ENCODE measurements at regions not wholly inside any gene's neighbourhood (a gene's known extent, or its start where the extent isn't known, plus 50 kb on each side); places are given as distances from the start of the nearest gene placed in this dataset.
"Not testable (repeated sequence)": the region's sequence is repeated elsewhere in the genome, so short reads cannot be mapped to it uniquely, and the experiment has no call there.

DNA sequence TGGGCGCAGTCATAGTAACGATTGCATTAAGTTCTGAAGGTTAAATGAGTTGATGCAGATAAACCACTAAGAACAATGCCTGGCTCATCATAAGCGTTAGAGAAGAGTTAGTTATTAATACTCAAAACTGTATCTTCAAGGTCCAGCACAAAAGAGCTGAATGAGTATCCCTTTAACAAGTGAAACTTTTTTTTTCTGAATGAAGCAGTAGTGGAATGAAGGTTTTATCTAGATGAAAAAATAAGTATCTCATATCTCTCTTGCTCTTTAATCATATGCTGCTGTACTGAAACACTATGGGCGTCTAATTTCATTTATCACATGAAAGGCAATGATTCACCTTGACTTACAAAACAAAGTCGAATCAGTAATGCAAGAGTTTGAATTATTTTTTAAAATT is 207.4 kb downstream of the BCAS1 start:
- DNase-seq, H3K27me3 Mint-ChIP-seq, H3K4me3 Mint-ChIP-seq, H3K9me3 Mint-ChIP-seq, H3K36me3 Mint-ChIP-seq, ATAC-seq: not testable (repeated sequence)
- Mint-ChIP-seq H3K4me1 (peaks cover 22 to 50% (median 41%) of the 10 kb centered on the region in 4 donors), H3K27ac (peak overlapping the region in 1 of 10 donors; percentile 37)
- POLR2A ChIA-PET, result interaction anchor here (0.7 to 0.8 kb wide), 2 partner anchors 18 to 20 kb away, joined by 3 to 7 read pairs; no protein-coding TSS in a partner anchor

- not testable (repeated sequence) for DNase-seq, H3K9me3 Mint-ChIP-seq, ATAC-seq, H3K27me3 Mint-ChIP-seq, H3K36me3 Mint-ChIP-seq, H3K4me3 Mint-ChIP-seq
- peaks cover 21 to 50% (median 41%) of the 10 kb centered on the region in 4 donors for H3K4me1 Mint-ChIP-seq
- peak overlapping the region in 1 of 10 donors; percentile 37 for H3K27ac Mint-ChIP-seq
- POLR2A ChIA-PET, result interaction anchor here (0.8 kb wide), 1 partner anchor 20 kb away, joined by 3 read pairs; no protein-coding TSS in a partner anchor
Measured at GRCh38 chr20:53862490-53862889, 207.9 kb downstream of the BCAS1 start.

GRCh38 chr20:53862136-53862397 is 208.3 kb downstream of the BCAS1 start:
- DNase-seq, H3K9me3 Mint-ChIP-seq, H3K27me3 Mint-ChIP-seq, ATAC-seq, H3K36me3 Mint-ChIP-seq, H3K4me3 Mint-ChIP-seq: not testable (repeated sequence)
- POLR2A ChIA-PET, result interaction anchor here (0.7 to 0.8 kb wide), 2 partner anchors 12 to 55 kb away, joined by 5 read pairs; no protein-coding TSS in a partner anchor
- Mint-ChIP-seq H3K4me1 (peaks cover 19 to 50% (median 41%) of the 10 kb centered on the region in 4 donors), H3K27ac (peak overlapping the region in 2 of 10 donors; percentile 37 to 54)

DNA sequence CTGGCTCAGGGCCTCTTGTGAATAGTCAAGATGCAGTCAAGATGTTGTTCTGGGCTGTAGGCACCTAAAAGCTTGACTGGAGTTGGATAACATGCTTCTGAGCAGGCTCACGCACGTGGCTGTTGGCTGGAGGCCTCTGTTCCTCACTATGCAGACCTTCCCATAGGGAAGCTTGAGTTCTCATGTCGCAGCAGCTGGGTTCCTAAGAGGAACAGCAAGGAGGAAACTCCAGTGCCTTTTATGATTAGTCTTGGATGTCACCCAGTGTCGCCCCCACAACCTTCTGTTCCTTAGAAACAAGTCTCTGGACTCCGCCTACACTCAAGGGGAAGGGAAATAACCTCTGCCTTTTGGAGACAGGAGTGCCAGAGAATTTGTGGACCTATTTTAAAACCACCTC is 210.7 kb downstream of the BCAS1 start:
- no peaks in the 10 kb centered on the region for H3K27me3 Mint-ChIP-seq
- no peaks in the 10 kb centered on the region for H3K36me3 Mint-ChIP-seq
- no peak for DNase-seq
- H3K4me1 Mint-ChIP-seq, result peaks cover 20 to 47% (median 37%) of the 10 kb centered on the region in 4 donors
- H3K27ac Mint-ChIP-seq, result no peak overlapping the region
- ATAC-seq, result no peak
- no peaks in the 10 kb centered on the region for H3K9me3 Mint-ChIP-seq
- POLR2A ChIA-PET, result interaction anchor here (0.7 to 0.9 kb wide), 2 partner anchors 13 to 19 kb away, joined by 3 to 4 read pairs; no protein-coding TSS in a partner anchor
- H3K4me3 Mint-ChIP-seq, result no peak overlapping the region

DNA sequence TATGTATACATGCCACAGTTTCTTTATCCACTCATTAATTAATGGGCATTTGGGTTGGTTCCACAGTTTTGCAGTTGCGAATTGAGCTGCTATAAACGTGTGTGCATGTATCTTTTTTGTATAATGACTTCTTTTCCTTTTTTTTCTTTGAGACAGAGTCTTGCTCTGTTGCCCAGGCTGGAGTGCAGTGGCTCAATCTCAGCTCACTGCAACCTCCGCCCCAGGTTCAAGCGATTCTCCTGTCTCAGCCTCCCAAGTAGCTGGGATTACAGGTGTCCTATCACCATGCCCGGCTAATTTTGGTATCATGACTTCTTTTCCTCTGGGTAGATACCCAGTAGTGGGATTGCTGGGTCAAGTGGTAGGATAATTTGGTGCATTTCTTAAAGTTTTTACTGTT is 211.4 kb downstream of the BCAS1 start:
- POLR2A ChIA-PET, result interaction anchor here (0.7 to 0.9 kb wide), 2 partner anchors 12 to 19 kb away, joined by 3 to 4 read pairs; no protein-coding TSS in a partner anchor
- not testable (repeated sequence) for H3K27me3 Mint-ChIP-seq, DNase-seq, H3K36me3 Mint-ChIP-seq, ATAC-seq, H3K27ac Mint-ChIP-seq, H3K4me3 Mint-ChIP-seq, H3K9me3 Mint-ChIP-seq
- peaks cover 20 to 43% (median 35%) of the 10 kb centered on the region in 4 donors for H3K4me1 Mint-ChIP-seq

GRCh38 chr20:53858516-53858915 is 211.9 kb downstream of the BCAS1 start:
- ATAC-seq, H3K27me3 Mint-ChIP-seq, H3K9me3 Mint-ChIP-seq, H3K27ac Mint-ChIP-seq, DNase-seq, H3K36me3 Mint-ChIP-seq, H3K4me3 Mint-ChIP-seq: not testable (repeated sequence)
- POLR2A ChIA-PET, result interaction anchor here (0.5 to 1.5 kb wide), 3 partner anchors 11 to 263 kb away, joined by 3 to 6 read pairs (median 5); no protein-coding TSS in a partner anchor
- H3K4me1 Mint-ChIP-seq, result peaks cover 20 to 38% (median 33%) of the 10 kb centered on the region in 4 donors

GRCh38 chr20:53857723-53858236 is 212.6 kb downstream of the BCAS1 start:
- Mint-ChIP-seq H3K36me3 (no peaks in the 10 kb centered on the region), H3K27ac (peak overlapping the region; percentile 2 to 84 (median 62)), H3K4me1 (peaks cover 20 to 42% (median 34%) of the 10 kb centered on the region in 4 donors), H3K4me3 (peak overlapping the region in 4 of 10 donors; percentile 12 to 36 (median 26)), H3K27me3 (no peaks in the 10 kb centered on the region), H3K9me3 (no peaks in the 10 kb centered on the region)
- POLR2A ChIA-PET, result interaction anchor here (0.9 to 2.0 kb wide), 5 partner anchors 10 to 262 kb away, joined by 3 to 6 read pairs (median 4); no protein-coding TSS in a partner anchor
- ATAC-seq, result peak in 1 of 2 donors; percentile 54
- no peak for DNase-seq

GRCh38 chr20:53856300-53857295 is 213.8 kb downstream of the BCAS1 start:
- POLR2A ChIA-PET, result interaction anchor here (1.0 to 2.0 kb wide), 6 partner anchors 9 to 17 kb away, joined by 3 to 6 read pairs (median 4); no protein-coding TSS in a partner anchor
- peak overlapping the region in 2 of 10 donors; percentile 33 to 64 for H3K4me3 Mint-ChIP-seq
- DNase-seq, result no peak
- H3K4me1 Mint-ChIP-seq, result peaks cover 21 to 45% (median 32%) of the 10 kb centered on the region in 4 donors
- no peaks in the 10 kb centered on the region for H3K27me3 Mint-ChIP-seq
- H3K27ac Mint-ChIP-seq, result peak overlapping the region; percentile 24 to 93 (median 88)
- ATAC-seq, result peak in 1 of 2 donors; percentile 6
- H3K9me3 Mint-ChIP-seq, result no peaks in the 10 kb centered on the region
- no peaks in the 10 kb centered on the region for H3K36me3 Mint-ChIP-seq

DNA sequence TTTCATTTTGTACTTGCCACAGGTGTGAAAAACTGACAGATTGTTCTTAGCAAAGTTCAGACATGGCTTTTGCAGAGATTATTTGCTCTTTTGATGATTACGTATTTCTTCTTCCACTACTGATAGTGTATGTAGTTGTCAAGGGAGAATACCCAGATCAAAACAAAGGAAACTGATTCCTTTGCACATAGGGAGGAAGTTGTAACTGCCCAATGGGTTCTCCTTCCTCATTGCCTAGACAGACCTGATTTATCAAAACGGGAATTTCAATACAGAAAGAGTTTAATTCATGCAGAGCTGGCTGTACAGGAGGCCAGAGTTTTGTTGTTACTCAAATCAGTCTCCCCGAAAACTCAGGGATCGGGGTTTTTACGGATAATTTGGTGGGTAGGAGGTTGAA is 214.7 kb downstream of the BCAS1 start:
- ATAC-seq (peak; percentile 30 to 66), DNase-seq (no peak)
- no peaks in the 10 kb centered on the region for H3K27me3 Mint-ChIP-seq
- peak overlapping the region in 7 of 10 donors; percentile 9 to 64 (median 33) for H3K4me3 Mint-ChIP-seq
- H3K4me1 Mint-ChIP-seq, result peaks cover 21 to 45% (median 32%) of the 10 kb centered on the region in 4 donors
- H3K9me3 Mint-ChIP-seq, result no peaks in the 10 kb centered on the region
- peak overlapping the region; percentile 45 to 93 (median 88) for H3K27ac Mint-ChIP-seq
- POLR2A ChIA-PET, result interaction anchor here (1.0 to 2.0 kb wide), 3 partner anchors 8 to 17 kb away, joined by 3 to 5 read pairs (median 5); no protein-coding TSS in a partner anchor
- H3K36me3 Mint-ChIP-seq, result no peaks in the 10 kb centered on the region

DNA sequence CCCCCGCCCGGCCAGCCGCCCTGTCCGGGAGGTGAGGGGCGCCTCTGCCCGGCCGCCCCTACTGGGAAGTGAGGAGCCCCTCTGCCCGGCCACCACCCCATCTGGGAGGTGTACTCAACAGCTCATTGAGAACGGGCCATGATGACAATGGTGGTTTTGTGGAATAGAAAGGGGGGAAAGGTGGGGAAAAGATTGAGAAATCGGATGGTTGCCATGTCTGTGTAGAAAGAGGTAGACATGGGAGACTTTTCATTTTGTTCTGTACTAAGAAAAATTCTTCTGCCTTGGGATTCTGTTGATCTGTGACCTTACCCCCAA is 215.8 kb downstream of the BCAS1 start:
- H3K27ac Mint-ChIP-seq, H3K4me3 Mint-ChIP-seq, DNase-seq, ATAC-seq, H3K9me3 Mint-ChIP-seq, H3K36me3 Mint-ChIP-seq, H3K27me3 Mint-ChIP-seq, POLR2A ChIA-PET: not testable (repeated sequence)
- H3K4me1 Mint-ChIP-seq, result peaks cover 21 to 46% (median 35%) of the 10 kb centered on the region in 4 donors

- no peak for DNase-seq
- H3K27ac Mint-ChIP-seq, result peak overlapping the region in 5 of 10 donors; percentile 25 to 76 (median 53)
- peak overlapping the region in 1 of 10 donors; percentile 58 for H3K4me3 Mint-ChIP-seq
- ATAC-seq, result no peak
- no peaks in the 10 kb centered on the region for H3K36me3 Mint-ChIP-seq
- H3K27me3 Mint-ChIP-seq, result no peaks in the 10 kb centered on the region
- no peaks in the 10 kb centered on the region for H3K9me3 Mint-ChIP-seq
- POLR2A ChIA-PET, result no interaction called here
- peaks cover 23 to 52% (median 44%) of the 10 kb centered on the region in 4 donors for H3K4me1 Mint-ChIP-seq
Measured at GRCh38 chr20:53853111-53853713, 217.2 kb downstream of the BCAS1 start.

DNA sequence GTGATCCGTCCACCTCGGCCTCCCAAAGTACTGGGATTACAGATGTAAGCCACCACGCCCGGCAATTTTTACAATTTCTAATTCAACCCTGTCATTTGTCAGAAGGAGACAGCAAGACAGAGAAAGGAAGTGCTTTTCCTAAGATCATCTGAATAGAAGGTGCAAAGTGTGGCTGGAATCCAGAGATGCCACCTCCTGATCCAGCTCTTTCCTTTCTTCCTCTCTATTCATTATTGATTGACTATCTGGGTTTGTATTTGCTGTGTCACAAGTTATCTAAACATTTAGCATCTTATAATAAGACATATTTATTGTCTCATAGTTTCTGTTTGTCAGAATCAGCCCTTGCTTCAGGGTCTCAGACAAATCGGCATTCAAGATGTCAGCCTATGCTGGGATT is 217.7 kb downstream of the BCAS1 start:
- Mint-ChIP-seq H3K4me3 (peak overlapping the region in 1 of 10 donors; percentile 58), H3K27me3 (no peaks in the 10 kb centered on the region), H3K9me3 (no peaks in the 10 kb centered on the region), H3K36me3 (no peaks in the 10 kb centered on the region), H3K27ac (peak overlapping the region in 4 of 10 donors; percentile 25 to 76 (median 55)), H3K4me1 (peaks cover 25 to 52% (median 44%) of the 10 kb centered on the region in 4 donors)
- ATAC-seq (no peak), DNase-seq (no peak)
- POLR2A ChIA-PET, result interaction anchor here (1.5 kb wide), 1 partner anchor 12 kb away, joined by 4 read pairs; no protein-coding TSS in a partner anchor
